Brain pericyte (primary cell): ENCODE measurements at regions not wholly inside any gene's neighbourhood (a gene's known extent, or its start where the extent isn't known, plus 50 kb on each side); places are given as distances from the start of the nearest gene placed in this dataset.
"Not testable (repeated sequence)": the region's sequence is repeated elsewhere in the genome, so short reads cannot be mapped to it uniquely, and the experiment has no call there.

Source experiments
- DNase-seq: peaks from one replicate; pipeline ENCODE4 v3.0.0-alpha.2; 2012; ENCODE audit warnings: low read depth, low spot score

DNA sequence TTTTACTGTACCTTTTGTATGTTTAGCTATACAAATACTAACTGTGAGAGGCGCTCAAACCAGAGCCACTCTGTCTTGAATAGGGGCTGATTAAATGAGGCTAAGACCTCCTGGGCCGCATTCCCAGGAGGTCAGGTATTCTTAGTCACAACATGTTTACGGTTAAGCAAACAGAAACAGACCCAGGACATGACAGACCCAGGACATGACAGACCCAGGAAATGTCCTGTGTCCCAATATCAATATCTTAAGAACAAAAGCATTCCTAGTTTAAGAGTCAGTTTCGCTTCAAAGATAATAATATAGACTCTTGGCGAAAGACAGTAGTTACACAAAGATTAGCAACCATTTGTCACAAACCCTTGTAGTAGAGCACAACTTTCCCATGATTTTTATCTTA lies 304.5 kb downstream of the CCSER2 start:
- DNase-seq, result no peak

GRCh38 chr10:84634636-84635035 lies 306.2 kb downstream of the CCSER2 start:
- DNase-seq, result no peak

DNA sequence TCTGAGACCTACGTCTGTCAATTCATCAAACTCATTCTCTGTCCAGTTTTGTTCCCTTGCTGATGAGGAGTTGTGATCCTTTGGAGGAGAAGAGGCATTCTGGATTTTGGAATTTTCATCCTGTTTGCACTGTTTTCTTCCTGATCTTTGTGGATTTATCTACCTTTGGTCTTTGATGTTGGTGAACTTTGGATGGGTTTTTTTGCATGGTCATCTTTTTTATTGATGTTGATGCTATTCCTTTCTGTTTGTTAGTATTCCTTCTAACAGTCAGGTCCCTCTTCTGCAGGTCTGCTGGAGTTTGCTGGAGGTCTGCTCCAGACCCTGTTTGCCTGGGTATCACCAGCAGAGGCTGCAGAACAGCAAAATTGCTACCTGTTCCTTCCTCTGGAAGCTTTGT lies 322.2 kb downstream of the CCSER2 start:
- not testable (repeated sequence) for DNase-seq

DNA sequence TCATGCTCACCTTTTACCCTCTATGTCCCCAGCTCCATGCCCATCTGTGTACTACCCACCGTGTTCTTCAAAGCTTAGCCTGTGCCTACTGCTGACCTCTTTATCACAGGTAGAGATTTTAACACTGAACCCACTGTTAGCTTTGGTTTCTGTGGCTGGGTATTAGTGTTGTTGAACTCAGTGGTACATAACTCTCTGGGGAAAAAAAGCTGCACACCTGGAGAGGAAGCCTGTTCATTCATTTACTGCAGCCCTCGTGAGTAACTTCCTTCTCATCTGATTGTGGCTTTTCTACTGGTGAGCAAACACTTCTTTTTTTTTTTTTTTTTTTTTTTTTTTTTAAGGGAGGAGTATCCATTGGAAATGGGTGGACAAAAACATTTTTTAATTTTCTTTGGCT lies 326.3 kb downstream of the CCSER2 start:
- no peak for DNase-seq

GRCh38 chr10:84659027-84659426 lies 330.6 kb downstream of the CCSER2 start:
- no peak for DNase-seq

DNA sequence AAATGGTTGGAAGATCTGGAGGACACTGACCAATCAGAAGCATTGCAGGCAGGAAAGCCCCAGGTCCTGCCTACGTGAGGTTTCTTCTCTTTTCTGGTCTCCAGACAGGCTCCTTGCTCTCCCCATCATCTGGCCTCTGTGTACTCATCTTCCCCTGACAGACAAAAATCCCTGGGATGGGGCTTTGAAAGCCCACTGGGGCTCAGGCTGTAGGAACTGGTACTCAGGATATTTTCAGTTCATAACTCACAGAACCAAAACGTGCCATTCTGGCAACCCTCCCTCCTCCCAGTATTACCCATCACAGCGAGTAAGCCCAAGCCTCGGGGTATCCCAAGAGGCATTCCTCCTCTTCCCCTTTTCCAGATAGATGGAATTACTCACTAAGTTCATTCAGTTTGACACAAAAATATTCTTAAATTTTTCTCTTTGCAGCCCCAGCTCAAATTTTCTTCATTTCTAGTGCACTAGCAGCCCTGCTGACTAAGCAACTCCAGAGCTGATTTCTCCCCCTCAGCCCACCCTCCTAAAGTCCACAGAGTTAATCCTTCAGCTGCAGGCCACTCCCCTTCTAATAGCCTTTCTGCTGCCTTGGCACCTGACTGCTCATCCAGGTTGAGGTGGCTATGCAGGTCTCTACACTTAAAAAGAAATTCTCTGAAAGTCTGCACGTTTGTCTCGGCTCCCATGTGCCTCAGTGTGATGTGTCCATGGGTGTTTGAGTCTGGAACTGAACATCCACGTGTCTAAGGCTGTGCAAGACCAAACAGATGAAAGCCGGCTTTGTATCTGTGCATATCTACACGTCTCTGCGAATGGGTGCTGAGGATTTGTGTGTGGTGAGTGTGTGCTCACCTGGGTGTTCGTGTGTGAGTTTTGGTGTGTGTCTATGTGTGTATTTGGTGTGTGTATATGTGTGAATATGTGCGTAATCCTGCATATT lies 331.4 kb downstream of the CCSER2 start:
- DNase-seq, result no peak

- DNase-seq, result no peak
Measured at GRCh38 chr10:84660450-84661159, 332.2 kb downstream of the CCSER2 start.

DNA sequence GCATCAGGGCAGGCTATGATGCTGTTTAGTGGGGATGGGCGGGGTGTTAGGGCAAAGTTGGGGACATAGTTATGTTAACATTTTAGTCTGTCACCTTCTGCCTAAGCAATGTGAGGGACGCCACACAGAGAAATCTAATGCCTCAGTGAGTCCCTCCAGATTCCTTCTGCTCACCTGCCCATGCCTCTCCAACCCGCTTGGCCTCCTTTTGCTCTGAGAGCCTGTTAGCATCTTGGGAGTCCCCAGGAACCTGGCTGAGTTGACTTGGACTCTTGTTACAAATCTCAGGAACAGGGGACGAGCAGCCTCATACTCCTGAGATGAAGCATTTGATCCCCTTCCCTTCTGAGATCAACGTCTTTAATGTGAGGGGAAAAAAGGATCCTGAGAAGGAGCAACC lies 336.8 kb downstream of the CCSER2 start:
- no peak for DNase-seq

- DNase-seq, result no peak
Measured at GRCh38 chr10:84665883-84666463, 337.6 kb downstream of the CCSER2 start.

DNA sequence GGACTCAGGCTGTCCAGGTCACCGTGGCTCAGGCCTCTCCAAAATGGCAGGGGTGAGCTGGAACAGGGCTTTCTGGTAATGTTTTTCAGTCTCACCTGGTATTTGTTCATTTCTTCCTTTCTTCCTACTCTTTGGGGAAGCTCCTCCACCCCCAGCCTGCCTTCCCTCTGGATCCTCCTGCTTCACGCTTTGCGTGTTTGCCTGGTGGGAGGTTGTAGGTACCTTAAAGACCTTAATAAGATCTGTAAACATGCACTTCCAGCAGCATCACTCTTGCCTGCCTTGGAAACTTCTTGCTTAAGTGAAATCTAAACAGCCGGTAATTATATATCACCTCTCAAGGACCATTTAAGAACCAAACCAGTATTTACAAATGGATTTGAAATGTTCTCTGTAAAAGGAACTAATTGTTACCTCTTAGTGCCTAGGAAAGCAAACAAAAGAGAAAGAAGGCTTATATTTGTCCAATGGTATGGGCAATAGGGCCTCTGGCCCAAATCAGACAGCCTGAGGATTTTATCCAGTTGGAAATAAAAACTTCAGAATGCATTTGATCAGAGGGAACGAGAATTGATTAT lies 339.9 kb downstream of the CCSER2 start:
- no peak for DNase-seq

GRCh38 chr10:84675060-84675459 lies 346.7 kb downstream of the CCSER2 start:
- no peak for DNase-seq

- no peak for DNase-seq
Measured at GRCh38 chr10:84676536-84676935, 348.1 kb downstream of the CCSER2 start.

DNA sequence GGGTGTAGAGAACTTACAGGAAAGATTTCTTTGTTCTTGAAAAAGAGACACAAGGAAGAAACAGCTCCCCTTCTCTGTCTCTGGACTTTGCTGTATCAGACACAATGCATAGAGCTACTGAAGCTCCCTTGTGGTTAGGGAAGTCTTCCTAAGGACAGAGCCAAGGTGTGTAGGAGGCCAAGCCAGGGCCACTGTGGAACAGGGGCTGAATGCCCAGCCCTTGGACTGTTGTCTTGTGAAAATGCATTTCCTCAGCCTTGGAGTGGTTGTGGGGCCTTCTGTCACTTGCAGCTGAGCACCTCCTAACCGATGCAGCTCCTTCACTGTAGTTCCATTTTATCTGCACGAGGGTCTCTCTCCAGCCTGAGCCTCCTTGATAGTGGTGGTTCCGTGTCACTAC lies 353.4 kb downstream of the CCSER2 start:
- DNase-seq, result no peak

DNA sequence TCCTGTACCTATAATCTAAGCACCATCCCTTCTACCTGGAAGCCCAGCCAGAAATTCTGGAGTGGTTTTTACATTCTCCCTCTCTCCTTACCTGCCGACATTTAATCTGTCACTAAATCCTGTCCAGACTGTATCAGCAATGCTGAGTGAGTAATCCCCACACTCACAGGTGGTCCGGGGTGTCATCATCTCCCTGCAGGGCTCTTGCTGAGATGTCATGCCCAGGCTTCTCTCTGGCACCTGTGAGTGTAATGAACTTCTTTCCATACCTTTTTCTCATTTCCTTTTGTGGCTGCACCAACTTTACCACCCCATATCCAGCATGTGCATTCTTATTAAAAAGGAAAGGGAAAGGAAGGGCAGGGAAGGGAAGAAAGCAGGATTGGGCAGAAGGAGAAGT lies 355.2 kb downstream of the CCSER2 start:
- DNase-seq, result no peak

- no peak for DNase-seq
Measured at GRCh38 chr10:84683980-84684740, 355.8 kb downstream of the CCSER2 start.

GRCh38 chr10:84685047-84685660 lies 356.8 kb downstream of the CCSER2 start:
- no peak for DNase-seq

- no peak for DNase-seq
Measured at GRCh38 chr10:84693006-84693405, 364.6 kb downstream of the CCSER2 start.

DNA sequence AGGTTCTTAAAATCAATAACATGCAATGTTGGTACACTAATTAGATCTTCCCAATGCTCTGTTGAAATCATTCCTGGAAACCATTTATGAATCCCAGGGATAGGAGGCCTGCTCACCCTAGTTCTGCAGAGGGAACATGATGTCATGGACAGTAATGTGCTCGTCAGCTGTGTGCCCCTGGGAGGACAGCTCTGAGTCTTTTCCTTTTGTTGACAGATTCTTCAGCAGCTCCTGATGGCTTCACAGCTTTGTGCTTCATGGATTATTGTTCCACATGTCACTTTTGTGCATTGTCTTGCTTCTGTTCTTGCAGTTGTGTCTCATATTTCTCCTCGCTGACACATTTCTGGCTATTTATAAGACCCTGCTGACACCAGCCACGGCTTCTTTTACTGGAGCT lies 367.5 kb downstream of the CCSER2 start:
- no peak for DNase-seq

DNA sequence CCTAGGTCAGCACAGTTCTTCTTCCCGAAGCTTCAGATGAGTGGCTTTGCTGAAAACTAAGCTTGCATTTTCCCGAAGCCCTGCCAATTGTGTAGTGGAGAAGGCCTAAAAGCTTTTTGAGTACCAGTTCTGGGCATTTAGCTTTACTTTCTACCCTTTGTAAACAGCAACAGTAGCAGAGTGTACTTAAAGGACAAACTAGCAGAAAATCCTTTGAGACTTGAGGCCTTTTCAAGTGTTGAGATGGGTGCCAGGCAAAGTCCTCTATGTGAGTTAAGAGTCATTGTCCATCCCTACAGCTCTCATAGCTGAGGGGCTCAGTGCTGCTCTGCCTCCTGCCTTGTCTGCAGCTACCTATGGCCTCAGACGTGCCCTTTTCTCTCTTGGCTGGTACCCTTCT lies 368.2 kb downstream of the CCSER2 start:
- no peak for DNase-seq

- DNase-seq, result no peak
Measured at GRCh38 chr10:84698989-84699388, 370.6 kb downstream of the CCSER2 start.
